Hematopoietic multipotent progenitor cell treated with erythropoietin and hydrocortisone succinate and interleukin-3 and kit ligand, for 15 days (in vitro differentiated cells): ENCODE measurements at regions not wholly inside any gene's neighbourhood (a gene's known extent, or its start where the extent isn't known, plus 50 kb on each side); places are given as distances from the start of the nearest gene placed in this dataset.

ENCODE experiments used
- DNase-seq: peaks from one replicate; pipeline ENCODE4 v3.0.0-alpha.2; 2015; ENCODE audit warnings: low spot score

- DNase-seq, result no peak
Observed at GRCh38 chr18:77448046-77448445, 198.4 kb downstream of the GALR1 start.

- no peak for DNase-seq
Observed at GRCh38 chr18:77455004-77455403, 205.4 kb downstream of the GALR1 start.

DNA sequence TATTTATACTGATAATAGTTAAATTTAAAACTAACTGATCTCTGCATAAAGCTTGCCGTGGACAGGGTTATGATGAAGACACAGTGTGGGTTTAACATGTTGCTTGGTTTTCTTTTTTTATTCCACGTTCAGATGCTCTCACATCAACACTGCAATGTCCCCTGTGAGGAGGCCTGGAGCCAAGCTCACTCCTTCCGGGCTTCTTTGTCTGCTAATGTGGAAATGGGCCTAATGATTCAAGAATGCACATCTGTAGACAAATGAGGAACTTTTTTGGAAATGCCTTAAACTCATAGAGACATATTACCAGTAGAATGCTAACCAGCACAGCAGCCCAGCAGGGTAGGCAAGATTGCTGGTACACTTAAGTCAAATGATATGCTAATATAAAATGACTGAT is 208.0 kb downstream of the GALR1 start:
- DNase-seq, result no peak

DNA sequence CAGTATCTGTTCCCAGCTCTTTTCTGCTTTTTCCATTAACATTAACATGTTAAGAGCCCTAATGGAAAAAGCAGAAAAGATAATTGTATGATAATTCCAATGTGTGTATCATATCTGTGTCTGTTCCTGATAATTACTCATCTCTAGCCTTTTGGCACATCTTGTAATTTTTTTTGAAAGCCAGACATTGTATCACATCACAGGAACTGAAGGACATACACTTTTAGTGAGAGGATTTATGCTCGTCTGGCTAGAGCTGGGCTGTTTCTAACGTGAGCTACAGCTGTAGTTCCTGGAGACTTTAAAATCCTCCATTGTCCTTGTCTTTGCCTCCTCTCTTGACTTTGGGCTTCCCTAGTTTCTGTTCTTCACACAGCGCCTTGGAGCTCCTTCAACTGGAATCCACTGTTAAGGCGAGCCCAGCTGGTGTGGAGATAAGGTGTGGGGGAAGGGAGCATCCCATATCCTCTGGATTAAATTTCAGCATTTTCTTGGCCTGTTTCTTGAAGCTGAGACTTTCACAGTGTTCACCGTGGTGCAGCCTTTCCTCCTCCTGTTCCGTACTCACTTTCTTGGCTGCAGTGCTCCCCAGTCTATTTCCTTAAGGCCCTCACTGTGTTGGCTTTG is 211.5 kb downstream of the GALR1 start:
- DNase-seq, result no peak

DNA sequence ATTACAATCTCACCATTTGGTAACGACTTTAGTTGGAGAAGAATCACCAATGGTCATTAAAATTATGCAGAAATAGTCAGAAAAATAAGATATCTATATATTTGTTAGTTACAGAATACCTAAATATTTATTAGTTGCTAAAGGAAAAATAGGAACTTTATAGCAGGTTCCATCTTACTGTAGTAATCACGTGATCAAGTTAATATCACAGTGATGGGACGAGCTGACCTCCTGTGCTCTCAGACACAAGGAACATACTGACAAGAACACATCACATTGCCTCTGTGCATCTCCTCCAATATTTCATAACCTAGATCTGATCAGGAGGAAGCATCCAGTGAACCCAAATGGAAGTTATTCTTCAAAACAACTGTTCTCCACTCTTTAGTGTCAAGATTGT is 215.3 kb downstream of the GALR1 start:
- no peak for DNase-seq

GRCh38 chr18:77466890-77467289 is 217.2 kb downstream of the GALR1 start:
- no peak for DNase-seq

DNA sequence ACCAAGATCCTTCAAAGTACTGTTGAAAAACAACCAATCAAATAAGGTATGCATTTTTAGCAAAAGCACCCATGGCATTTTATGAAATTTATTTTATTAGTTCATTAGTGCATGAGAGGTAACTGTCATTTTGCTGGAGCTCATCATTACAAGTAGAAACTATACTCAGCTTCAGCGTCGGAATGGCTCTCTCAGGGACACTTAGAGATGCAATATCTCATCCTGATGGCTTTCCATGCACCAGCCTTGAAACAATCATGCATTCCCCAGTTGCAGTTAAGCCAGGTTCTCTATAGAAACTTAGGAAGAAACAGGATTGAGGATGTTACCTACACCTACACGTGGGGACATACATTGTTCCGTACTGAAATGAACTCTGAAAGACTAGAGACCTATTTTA is 219.5 kb downstream of the GALR1 start:
- DNase-seq, result no peak

- DNase-seq, result no peak
Observed at GRCh38 chr18:77470569-77471413, 221.1 kb downstream of the GALR1 start.

DNA sequence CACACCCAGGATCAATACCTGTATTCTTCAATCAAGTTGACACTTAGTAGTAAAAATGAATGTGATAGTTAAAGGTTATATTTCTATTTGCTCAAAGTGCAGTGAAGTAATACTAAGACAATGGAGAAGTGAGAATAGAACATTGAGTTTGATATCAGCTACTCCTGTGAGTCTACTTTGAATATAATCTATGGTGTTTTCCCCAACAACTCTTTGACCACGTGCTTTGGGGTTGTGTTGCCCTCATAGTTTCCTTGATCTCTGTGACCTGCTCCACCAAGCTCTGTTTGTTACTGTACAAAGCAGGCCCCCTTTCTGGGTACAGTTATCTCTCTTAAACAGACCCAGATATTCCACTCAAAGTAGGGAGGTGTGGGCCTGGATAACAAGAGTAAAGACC is 222.9 kb downstream of the GALR1 start:
- no peak for DNase-seq

DNA sequence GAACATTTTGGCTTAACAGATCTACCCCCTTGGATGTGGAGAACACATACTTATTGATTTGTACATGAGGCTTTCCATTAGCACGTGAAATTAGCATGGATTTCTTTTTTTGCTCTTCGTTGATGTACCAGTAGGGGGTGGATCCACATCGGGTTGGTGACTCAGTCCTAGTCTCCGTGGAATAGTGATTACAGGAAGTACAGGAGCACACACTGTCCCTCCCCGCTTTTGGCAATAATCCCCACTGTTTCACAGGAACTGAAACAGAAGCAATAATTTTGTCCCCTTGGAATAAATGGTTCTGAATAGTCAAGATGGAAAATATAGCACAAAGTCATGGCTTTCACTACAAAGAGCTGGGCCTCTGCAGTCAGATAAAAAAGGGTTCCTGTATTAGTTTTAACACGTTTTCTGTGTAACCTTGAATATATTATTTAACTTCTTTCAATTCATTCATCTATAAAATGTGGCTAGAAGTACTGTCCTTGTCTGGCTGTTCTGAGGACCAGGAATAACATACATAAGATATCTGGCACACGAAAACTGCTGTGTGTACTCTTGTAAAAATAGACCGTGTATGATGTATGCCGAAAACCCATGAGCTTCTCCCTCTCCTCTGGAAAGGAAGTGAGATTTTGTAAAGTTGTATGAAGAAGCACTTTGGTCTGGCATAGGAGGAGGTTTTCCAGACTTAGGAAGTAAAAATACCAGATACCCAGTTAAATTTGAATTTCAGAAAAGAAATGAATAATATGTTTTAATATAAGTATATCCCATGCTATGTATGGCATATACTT is 229.2 kb downstream of the GALR1 start:
- no peak for DNase-seq

DNA sequence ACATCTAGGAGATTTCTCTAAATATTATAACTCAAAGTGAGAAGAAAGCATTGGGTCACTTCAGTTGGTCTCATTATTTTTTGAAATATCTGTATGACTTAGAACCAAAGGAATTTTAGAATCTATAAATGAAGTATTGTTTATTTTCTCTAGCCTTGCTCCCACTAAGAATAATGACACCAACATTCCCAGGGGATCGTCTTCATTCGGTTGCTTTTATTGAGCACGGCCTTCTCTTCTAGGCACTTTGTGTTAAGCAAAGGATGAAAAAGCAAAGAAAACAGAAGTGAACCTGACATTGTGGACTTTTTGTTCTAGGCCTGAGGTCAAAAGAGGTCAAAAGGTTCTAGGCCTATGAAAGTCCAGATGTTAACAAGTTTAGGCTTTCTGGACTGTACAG is 231.9 kb downstream of the GALR1 start:
- no peak for DNase-seq

- no peak for DNase-seq
Observed at GRCh38 chr18:77482190-77483085, 232.8 kb downstream of the GALR1 start.

DNA sequence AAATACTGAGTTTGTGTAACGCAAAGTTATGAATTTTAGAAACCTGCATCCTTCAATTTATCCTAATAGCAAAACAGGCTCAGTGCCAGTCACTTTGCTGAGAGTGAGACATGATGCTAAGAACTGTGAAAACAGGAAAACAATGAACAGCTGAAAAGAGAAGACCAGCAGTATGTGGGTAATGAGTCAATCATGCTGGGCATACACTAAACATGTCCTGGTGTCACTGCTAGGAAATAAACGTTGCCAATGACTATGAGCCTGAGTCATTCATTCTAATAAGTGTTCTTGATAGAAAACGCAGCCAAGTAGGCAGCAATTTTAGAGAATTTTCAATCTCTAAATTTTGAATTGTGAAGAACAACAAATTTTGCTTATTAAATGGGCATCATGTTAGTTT is 237.3 kb downstream of the GALR1 start:
- DNase-seq, result no peak

DNA sequence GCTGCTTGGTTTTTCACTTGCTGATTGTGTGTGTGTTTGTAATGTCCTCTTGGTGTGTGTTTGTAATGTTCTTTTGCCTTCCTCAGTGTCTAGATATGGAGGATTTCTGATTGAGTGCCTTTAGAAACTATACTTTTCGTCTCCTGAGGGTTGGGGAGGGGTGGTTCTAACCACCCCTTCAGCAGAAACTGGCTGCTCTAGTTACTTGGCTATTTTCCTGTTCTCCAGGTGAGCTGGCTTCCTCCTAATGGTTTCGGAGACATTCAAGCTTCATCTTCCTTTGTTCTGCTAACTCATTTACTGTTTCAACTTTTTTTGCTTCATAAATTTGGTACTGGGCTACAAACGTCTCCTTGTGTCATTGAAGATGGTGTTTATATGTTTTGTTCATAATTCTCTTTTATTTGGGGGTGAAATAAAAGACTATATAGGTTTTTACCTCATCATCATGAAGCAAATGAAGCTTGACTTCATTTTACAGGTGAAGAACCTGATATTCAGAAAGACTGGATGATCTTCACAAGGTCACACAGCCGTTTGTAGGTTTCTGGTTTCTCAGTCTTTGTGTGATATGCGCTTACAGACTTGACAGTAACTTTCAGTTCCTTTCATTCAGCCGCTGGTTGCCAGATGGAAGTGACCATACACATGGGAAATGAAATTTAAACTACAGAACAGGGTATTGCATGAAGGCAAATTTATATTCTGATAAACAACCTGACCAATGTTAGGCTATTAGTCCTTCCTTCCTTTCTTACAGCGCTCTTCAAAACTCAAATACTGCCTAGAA is 238.5 kb downstream of the GALR1 start:
- no peak for DNase-seq

DNA sequence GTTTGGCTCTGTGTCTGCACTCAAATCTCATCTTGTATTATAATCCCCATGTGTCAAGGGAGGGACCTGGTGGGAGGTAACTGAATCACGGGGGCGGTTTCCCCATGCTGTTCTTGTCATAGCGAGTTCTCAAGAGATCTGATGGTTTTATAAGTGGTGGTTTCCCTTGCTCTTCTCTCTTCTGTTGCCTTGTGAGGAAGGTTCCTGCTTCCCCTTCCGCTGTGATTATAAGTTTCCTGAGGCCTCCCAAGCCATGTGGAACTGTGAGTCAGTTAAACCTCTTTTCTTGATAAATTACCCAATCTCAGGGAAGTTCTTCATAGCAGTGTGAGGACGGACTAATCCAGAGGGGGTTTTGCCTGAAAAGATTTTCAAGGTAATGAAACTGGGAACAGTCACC is 245.4 kb downstream of the GALR1 start:
- DNase-seq, result no peak

DNA sequence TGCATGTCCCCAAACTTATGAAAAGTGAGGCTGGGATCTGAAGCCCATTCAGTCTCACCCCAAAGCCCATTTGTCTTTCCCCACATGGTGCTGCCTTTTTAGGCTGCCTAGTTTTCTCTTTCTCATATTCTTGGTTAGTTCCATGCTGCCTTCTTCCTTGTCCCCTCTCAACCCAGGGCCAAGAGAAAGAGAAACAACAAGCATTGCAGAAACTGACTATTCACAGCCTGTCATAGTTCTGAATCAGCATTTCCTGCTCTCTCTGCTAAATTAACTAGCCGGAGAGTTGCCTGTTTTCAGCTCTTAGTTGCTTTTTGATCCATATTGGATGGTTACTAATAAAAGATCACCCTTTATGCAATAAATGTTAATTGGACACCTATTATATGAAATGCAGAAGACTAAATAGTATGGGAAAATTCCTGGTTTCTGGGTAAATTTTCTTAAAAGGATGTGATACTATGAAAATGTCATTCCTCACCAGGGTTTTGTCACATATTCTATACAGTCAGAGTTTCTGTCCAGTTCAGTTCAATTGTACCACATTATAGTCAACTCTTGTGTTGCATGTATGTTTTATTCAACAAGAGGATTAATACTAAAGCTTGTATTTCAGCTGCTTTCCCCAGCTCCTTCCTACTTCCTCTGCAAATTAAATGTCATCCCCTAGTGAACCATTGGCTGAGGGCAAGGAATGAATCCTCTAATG is 246.5 kb downstream of the GALR1 start:
- no peak for DNase-seq

DNA sequence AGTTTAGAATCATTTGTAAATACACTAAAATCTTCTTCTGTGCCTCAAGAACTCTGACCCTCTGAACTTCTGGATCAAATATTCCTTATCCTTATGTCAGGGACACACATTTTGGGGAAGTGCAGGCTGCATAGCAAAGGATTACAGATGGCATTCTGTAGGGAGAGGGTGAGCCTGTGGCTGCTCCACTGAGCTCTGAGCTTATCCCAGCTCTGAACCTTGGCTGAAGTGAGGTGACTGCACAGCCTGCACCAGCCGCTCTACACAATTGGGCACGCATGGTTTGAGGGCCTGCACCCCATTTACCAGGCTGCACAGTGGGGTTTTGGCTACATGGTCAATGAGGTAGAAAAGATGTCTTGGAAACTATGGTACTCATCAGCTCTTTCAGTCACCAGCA is 251.6 kb downstream of the GALR1 start:
- DNase-seq, result no peak

GRCh38 chr18:77505499-77505898 is 255.9 kb downstream of the GALR1 start:
- DNase-seq, result no peak

- no peak for DNase-seq
Observed at GRCh38 chr18:77512152-77512551, 262.5 kb downstream of the GALR1 start.

GRCh38 chr18:77517901-77518300 is 268.3 kb downstream of the GALR1 start:
- no peak for DNase-seq
